HG02973 (cell line): ENCODE measurements at regions not wholly inside any gene's neighbourhood (a gene's known extent, or its start where the extent isn't known, plus 50 kb on each side); places are given as distances from the start of the nearest gene placed in this dataset.

Source experiments
- ATAC-seq: cut with Tn5 transposase; IDR thresholded peaks from one replicate; pipeline ENCODE4 v1.9.1; 2021; ENCODE audit warnings: moderate library complexity; ENCODE audit not compliant: unreplicated experiment

DNA sequence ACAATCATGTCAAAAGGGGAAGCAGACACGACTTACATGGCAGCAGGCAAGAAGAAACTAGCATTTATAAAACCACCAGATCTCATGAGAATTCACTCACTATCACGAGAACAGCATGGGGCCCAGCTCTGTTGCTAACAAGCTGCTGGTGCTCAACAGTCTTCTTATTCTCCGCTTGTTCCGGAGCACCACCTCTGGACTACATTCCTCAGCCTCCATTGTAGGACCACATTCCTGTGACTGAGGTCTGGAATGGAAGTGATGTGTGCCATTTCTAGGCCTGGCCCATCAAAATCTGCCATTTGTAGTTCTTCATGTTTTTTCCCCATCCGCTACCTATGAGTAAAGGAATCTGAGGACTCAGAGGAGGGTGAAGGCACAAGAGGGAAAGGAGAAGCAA lies 111.5 kb upstream of the PTCHD1 start:
- ATAC-seq, result no peak

DNA sequence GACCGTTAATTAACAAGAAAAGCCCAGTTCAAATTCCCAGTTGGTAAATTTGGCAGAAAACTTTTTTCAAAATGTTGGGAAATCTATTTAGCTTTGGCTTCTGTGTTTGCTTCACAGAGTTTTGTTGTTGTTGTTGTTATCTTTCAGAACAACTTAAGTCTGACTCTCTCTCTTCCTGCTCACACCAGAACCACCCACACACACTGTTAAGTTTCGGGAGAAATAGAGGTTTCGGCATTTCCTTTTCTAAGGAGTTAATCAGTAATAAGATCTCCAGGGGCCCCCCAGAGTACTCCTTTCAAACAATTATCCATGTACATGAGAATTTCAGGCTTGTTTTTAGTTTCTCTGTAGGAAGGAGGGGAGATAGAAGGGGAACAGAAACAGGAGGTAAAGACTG lies 106.2 kb upstream of the PTCHD1 start:
- no peak for ATAC-seq

DNA sequence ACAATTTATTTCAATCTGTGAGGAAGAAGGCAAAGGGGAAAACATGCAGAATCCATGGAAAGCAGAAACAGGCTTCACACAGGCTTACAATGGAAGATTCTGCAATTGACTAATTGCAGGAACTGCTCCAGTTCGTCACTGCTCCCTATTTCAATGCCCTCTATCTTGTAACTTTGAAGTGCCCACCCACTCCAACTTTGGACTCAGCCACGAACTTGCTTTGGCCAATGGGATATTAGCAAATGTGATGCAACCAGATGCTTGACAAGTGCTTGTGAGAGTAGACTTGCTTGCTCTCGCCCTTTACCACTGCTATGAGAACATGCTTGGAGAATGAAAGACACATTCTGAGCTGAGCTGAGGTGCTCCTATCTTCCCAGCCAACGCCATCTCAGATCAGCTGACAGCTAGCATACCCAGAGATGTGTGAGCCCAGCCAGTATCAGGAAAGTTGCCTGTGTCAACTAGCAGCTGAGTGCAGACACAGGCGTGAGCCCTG lies 105.7 kb upstream of the PTCHD1 start:
- ATAC-seq, result no peak

DNA sequence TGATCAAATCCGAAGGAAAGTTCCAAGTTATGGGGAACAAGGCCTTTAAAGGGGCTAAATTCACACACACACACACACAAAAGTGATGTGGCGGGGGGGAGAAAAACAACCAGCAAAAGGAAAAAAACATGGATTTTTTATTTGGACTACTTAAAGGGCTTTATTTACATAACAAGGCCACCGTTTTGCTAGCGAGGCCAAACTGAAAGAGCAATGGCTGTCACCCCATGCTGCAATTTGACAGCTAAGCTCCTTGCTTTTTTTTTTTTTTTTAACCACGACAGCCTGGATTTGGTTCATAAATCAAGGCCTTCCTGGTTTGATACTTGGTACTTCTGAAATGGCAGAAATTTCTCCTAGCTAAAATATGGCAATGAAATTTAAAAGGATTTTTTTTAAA lies 99.6 kb upstream of the PTCHD1 start:
- no peak for ATAC-seq

DNA sequence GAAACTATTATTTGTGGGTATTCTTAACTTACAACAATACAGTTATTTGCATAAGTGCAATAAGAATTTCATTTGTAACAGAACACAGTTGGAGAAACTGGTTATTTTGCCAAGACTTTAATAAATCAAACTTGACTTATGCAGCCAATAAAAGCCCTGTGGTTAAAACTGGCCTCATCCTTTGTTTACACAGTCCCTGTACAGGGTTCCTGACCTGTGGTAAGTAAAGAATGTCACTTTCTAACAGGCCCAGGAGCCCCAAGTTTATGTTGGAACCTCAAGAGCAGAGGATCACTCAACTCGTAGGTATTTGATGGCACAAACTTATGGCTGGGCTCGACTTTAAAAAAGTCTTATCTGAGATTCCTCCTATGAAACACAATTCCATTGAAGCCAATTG lies 88.6 kb upstream of the PTCHD1 start:
- no peak for ATAC-seq

DNA sequence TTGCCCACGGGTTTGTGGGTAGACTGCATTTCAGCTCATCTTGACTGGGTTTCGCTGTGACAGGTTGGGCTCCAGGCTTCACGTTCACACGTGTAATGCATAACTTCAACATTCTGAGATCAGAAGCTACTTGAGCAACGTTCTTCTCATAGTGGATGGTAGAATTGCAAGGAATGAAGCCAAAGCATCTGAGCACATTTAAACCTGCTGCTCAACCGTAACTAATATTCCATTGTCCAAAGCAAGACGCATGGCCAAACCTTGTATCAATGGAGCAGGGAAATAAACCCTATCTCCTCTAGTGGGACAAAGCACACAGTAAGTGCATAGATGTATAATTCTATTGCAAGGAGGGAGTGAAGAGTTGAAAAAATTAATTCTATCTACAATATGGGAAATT lies 86.5 kb upstream of the PTCHD1 start:
- no peak for ATAC-seq

DNA sequence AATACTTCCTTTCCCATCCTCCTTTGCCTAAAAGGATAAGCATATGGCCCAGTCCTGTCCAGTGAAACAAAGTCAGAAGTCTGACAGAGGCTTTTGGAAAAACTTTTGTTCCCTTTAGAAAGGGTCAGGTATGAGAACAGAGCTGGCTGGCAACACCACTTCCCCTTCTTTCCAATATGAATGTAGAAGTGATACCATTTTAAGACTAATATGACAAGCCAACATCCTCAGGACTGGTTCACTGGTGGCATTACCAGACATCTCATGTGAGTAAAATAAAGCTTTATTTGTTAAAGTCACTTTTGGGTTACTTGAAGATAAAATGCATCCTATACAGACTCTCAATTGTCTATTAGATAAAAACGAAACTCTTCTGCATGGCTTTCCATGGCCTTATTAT lies 83.6 kb upstream of the PTCHD1 start:
- ATAC-seq, result no peak

DNA sequence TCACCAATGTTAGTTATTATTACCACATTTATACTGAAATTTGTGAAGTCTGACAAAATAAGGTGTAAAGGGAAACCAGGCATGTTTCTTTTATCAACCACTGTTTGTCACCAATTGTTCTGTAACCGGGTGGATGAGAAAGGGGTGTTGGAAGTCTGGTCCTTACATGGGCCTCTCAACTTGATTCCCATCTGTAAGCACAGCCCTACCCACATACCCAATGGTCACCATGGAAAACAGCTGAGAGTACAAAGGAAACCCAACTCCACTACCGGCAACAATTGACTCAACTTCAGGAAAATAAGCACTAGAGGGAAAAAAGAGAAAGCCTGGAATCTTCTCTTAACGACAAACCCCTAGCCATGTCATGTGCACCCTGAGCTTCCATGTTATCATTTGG lies 70.8 kb upstream of the PTCHD1 start:
- no peak for ATAC-seq

DNA sequence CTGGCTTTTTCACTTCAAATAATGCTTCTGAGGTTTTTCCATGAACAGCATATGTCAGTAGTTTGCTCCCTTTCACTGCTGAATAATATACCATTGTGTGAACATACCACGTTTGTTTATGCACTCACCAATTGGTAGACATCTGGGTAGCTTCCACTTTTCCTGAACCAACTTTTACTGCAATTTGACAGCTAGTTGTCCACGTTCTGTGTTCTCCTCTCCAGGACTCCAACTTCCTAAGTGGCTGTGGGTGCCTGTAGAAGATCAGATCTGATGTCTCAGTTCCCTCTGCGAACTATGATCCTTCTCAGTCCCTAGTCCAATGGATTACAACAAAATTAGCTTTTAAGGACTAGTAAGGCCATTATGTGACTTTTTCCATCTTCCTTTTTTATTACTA lies 64.7 kb upstream of the PTCHD1 start:
- no peak for ATAC-seq

DNA sequence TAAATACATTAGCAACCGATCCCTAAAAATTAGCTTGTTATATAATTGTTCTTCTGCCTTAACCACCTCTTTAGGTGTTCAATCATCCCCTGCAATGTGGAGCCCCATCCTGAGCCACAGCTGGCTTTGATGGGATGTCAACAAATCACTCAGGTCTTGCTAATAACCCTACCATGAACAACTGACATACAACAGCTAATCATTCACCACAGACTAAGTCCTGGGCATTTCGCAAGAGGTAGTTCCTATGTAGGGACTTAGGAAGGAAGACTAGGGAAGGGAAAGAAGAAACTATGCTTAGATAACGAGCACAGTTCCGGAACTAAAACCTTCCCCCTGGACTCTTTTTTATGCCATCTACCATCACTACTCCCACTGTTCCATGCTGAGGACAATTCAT lies 63.6 kb upstream of the PTCHD1 start:
- ATAC-seq, result no peak

DNA sequence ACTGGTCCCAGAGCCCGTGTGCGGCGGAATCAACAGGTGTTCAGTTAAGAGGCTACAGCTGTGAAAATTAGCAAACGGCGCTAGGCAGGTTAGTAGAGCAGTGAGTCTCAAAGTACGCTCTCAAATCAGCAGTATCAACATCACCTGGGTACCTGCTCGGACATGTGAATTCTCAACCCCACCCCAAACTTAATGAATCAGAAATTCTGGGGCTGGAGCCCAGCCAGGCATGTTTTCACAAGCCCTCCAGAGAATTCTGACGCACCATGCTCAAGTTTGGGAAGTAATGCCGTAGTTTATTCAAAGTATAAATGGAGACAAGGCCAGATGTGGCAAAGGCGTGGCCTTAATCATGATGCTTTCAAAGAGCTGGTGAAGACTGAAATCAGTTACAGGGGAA lies 58.2 kb upstream of the PTCHD1 start:
- ATAC-seq, result no peak
